Aorta (tissue), 5 donors: ENCODE measurements at regions not wholly inside any gene's neighbourhood (a gene's known extent, or its start where the extent isn't known, plus 50 kb on each side); places are given as distances from the start of the nearest gene placed in this dataset.
A peak's percentile ranks its signal among the peaks of the same experiment; 100 is the strongest.

ENCODE experiments used
- ATAC-seq: fragments of 200-7000 bp; cut with Tn5 transposase; one replicate; pipeline ENCODE4 v1.9.1; 2022; ENCODE audit warnings: moderate library complexity; ENCODE audit not compliant: low FRiP score
- DNase-seq, 2 donors: peaks; one replicate each; pipeline ENCODE4 v3.0.0-alpha.2; 2020
- H3K27ac ChIP-seq, 2 donors: one replicate each; pipeline ENCODE4 v1.5.1; 2013; ENCODE audit warnings: low read length in 2 of 2, mild to moderate bottlenecking in 2 of 2, moderate library complexity in 2 of 2, control low read depth in 1 of 2, inconsistent platforms in 1 of 2, low read depth in 1 of 2
- H3K27me3 ChIP-seq, 2 donors: one replicate each; pipeline ENCODE4 v1.6.1; 2013; ENCODE audit warnings: control low read depth in 1 of 2, low read length in 1 of 2, mild to moderate bottlenecking in 1 of 2, moderate library complexity in 1 of 2; ENCODE audit not compliant: insufficient read depth in 2 of 2, control insufficient read depth in 1 of 2
- H3K36me3 ChIP-seq, 2 donors: one replicate each; pipeline ENCODE4 v1.6.1; 2013; ENCODE audit warnings: control low read depth in 1 of 2, low read length in 1 of 2, mild to moderate bottlenecking in 1 of 2; ENCODE audit not compliant: insufficient read depth in 2 of 2, control insufficient read depth in 1 of 2
- H3K4me1 ChIP-seq, 2 donors: one replicate each; pipeline ENCODE4 v1.6.1; 2013; ENCODE audit warnings: low read length in 2 of 2, control low read depth in 1 of 2, mild to moderate bottlenecking in 1 of 2, moderate library complexity in 1 of 2; ENCODE audit not compliant: insufficient read depth in 2 of 2, control insufficient read depth in 1 of 2
- H3K4me3 ChIP-seq, 2 donors: one replicate each; pipeline ENCODE4 v1.5.1; 2013; ENCODE audit warnings: low read length in 2 of 2, control low read depth in 1 of 2, mild to moderate bottlenecking in 1 of 2
- H3K9me3 ChIP-seq: one replicate; pipeline ENCODE4 v1.6.1; 2013; ENCODE audit warnings: mild to moderate bottlenecking, low read length; ENCODE audit not compliant: control insufficient read depth
- WGBS, 2 donors: extraction: QIAGEN DNeasy Blood & Tissue Kit; methylation state at CpG; one replicate each; pipeline ENCODE4 v1.1.7; 2013; 5-methylcytosine and 5-hydroxymethylcytosine counted together
- intact Hi-C, 2 donors: fragments of 100-400 bp; cut with DNase I; formaldehyde crosslinking; loops; one replicate each; pipeline versions ENCODE4 v1.14.2 to v1.15.0; 2022
- donor health status: healthy with polysubstance abuse.
- donor health status: Bipolar disorder and iron deficiency.
- donor health status: DM: no; HTN: no; CAD: no.
- donor health status: DM: no; HTN: no; CAD: no.
- donor health status: DM: yes; HTN: yes; CAD: no.

- no peaks in the 10 kb centered on the region for H3K27me3 ChIP-seq
- no peaks in the 10 kb centered on the region for H3K4me1 ChIP-seq
- no peak for ATAC-seq
- no peaks in the 10 kb centered on the region for H3K36me3 ChIP-seq
- no peak overlapping the region for H3K27ac ChIP-seq
- intact Hi-C loops: no loop called here
- DNase-seq: no peak
- H3K9me3 ChIP-seq: no peaks in the 10 kb centered on the region
- H3K4me3 ChIP-seq: no peak overlapping the region
- WGBS, 2 donors: 46 to 54% methylated on average over 8 of the region's 8 CpGs
Observed at GRCh38 chr4:3856604-3857204, 90.5 kb downstream of the ADRA2C start.

GRCh38 chr4:3857269-3857926 lies 91.2 kb downstream of the ADRA2C start:
- no peak overlapping the region for H3K4me3 ChIP-seq
- no peak overlapping the region for H3K27ac ChIP-seq
- intact Hi-C loops: no loop called here
- H3K4me1 ChIP-seq: no peaks in the 10 kb centered on the region
- H3K9me3 ChIP-seq: no peaks in the 10 kb centered on the region
- WGBS, 2 donors: 60 to 66% methylated on average over 9 of the region's 9 CpGs
- no peaks in the 10 kb centered on the region for H3K36me3 ChIP-seq
- peaks cover 0 to 2% of the 10 kb centered on the region in 2 donors for H3K27me3 ChIP-seq
- DNase-seq: no peak
- no peak for ATAC-seq

- ATAC-seq: no peak
- Histone ChIP-seq H3K27ac (no peak overlapping the region), H3K4me3 (no peak overlapping the region)
Observed at GRCh38 chr4:3858046-3858730, 92.0 kb downstream of the ADRA2C start.

GRCh38 chr4:3858765-3859388 lies 92.7 kb downstream of the ADRA2C start:
- H3K27ac ChIP-seq: no peak overlapping the region
- no peaks in the 10 kb centered on the region for H3K4me1 ChIP-seq
- H3K4me3 ChIP-seq: no peak overlapping the region
- H3K9me3 ChIP-seq: no peaks in the 10 kb centered on the region
- no peaks in the 10 kb centered on the region for H3K36me3 ChIP-seq
- 80 to 82% methylated on average over 9 of the region's 9 CpGs for WGBS, 2 donors
- peak in 1 of 2 donors; percentile 1 for DNase-seq
- no peak for ATAC-seq
- H3K27me3 ChIP-seq: peaks cover 0 to 2% of the 10 kb centered on the region in 2 donors
- intact Hi-C loops: no loop called here

More at GRCh38 chr4:3858046-3858730, 92.0 kb downstream of the ADRA2C start:
- H3K36me3 ChIP-seq: no peaks in the 10 kb centered on the region
- H3K9me3 ChIP-seq: no peaks in the 10 kb centered on the region
- H3K27me3 ChIP-seq: peaks cover 0 to 2% of the 10 kb centered on the region in 2 donors
- no peak for DNase-seq
- no peaks in the 10 kb centered on the region for H3K4me1 ChIP-seq
- WGBS, 2 donors: 71 to 72% methylated on average over 6 of the region's 6 CpGs
- intact Hi-C loops: no loop called here

GRCh38 chr4:3859571-3859970 lies 93.4 kb downstream of the ADRA2C start:
- 88 to 92% methylated on average over 8 of the region's 8 CpGs for WGBS, 2 donors
- H3K4me3 ChIP-seq: no peak overlapping the region
- DNase-seq (peak in 1 of 2 donors; percentile 17), ATAC-seq (no peak)
- peaks cover 0 to 2% of the 10 kb centered on the region in 2 donors for H3K27me3 ChIP-seq
- no peak overlapping the region for H3K27ac ChIP-seq
- no peaks in the 10 kb centered on the region for H3K4me1 ChIP-seq
- intact Hi-C loops: no loop called here
- no peaks in the 10 kb centered on the region for H3K36me3 ChIP-seq
- no peaks in the 10 kb centered on the region for H3K9me3 ChIP-seq

- no peaks in the 10 kb centered on the region for H3K9me3 ChIP-seq
- no peak overlapping the region for H3K4me3 ChIP-seq
- H3K36me3 ChIP-seq: no peaks in the 10 kb centered on the region
- no peak for ATAC-seq
- H3K27ac ChIP-seq: no peak overlapping the region
- intact Hi-C loops: no loop called here
- peak in 1 of 2 donors; percentile 41 for DNase-seq
- H3K27me3 ChIP-seq: peaks cover 0 to 2% of the 10 kb centered on the region in 2 donors
- H3K4me1 ChIP-seq: no peaks in the 10 kb centered on the region
- 75 to 78% methylated on average over 35 of the region's 35 CpGs for WGBS, 2 donors
Observed at GRCh38 chr4:3860061-3860912, 94.1 kb downstream of the ADRA2C start.

- intact Hi-C loops: no loop called here
- H3K9me3 ChIP-seq: no peaks in the 10 kb centered on the region
- ATAC-seq (no peak), DNase-seq (peak; percentile 31 to 34)
- H3K36me3 ChIP-seq: no peaks in the 10 kb centered on the region
- 86% methylated on average over 23 to 28 of the region's 28 CpGs for WGBS, 2 donors
- H3K4me1 ChIP-seq: no peaks in the 10 kb centered on the region
- no peak overlapping the region for H3K4me3 ChIP-seq
- H3K27ac ChIP-seq: no peak overlapping the region
- H3K27me3 ChIP-seq: peaks cover 0 to 2% of the 10 kb centered on the region in 2 donors
Observed at GRCh38 chr4:3860913-3861636, 94.9 kb downstream of the ADRA2C start.
